ENCODE measurements at regions not wholly inside any gene's neighbourhood (a gene's known extent, or its start where the extent isn't known, plus 50 kb on each side); places are given as distances from the start of the nearest gene placed in this dataset.

- H3K9me3 Mint-ChIP-seq = no peaks in the 10 kb centered on the region
- no peak for ATAC-seq
- peaks cover 6% of the 10 kb centered on the region for H3K27me3 Mint-ChIP-seq (ENCODE audit: low read depth)
These were observed 674.5 kb downstream of the BRD1 start for GRCh38 chr22:49152939-49153770.

GRCh38 chr22:49152127-49152938 is 675.3 kb downstream of the BRD1 start:
- Mint-ChIP-seq H3K4me1 (ENCODE audit: low read depth) (no peaks in the 10 kb centered on the region), H3K36me3 (ENCODE audit: insufficient read depth) (no peaks in the 10 kb centered on the region), H3K4me3 (no peak overlapping the region), H3K9me3 (no peaks in the 10 kb centered on the region), H3K27me3 (ENCODE audit: low read depth) (peaks cover 6% of the 10 kb centered on the region)
- DNase-seq (no peak), ATAC-seq (no peak)

More at GRCh38 chr22:49152939-49153770, 674.5 kb downstream of the BRD1 start:
- H3K36me3 Mint-ChIP-seq (ENCODE audit: insufficient read depth) = no peaks in the 10 kb centered on the region
- no peak overlapping the region for H3K4me3 Mint-ChIP-seq
- DNase-seq = no peak
- H3K4me1 Mint-ChIP-seq (ENCODE audit: low read depth) = no peaks in the 10 kb centered on the region

GRCh38 chr22:49151256-49152126 is 676.2 kb downstream of the BRD1 start:
- DNase-seq (no peak), ATAC-seq (no peak)
- Mint-ChIP-seq H3K9me3 (no peaks in the 10 kb centered on the region), H3K4me3 (no peak overlapping the region), H3K36me3 (ENCODE audit: insufficient read depth) (no peaks in the 10 kb centered on the region), H3K27me3 (ENCODE audit: low read depth) (peaks cover 6% of the 10 kb centered on the region), H3K4me1 (ENCODE audit: low read depth) (no peaks in the 10 kb centered on the region)

- peaks cover 6% of the 10 kb centered on the region for H3K27me3 Mint-ChIP-seq (ENCODE audit: low read depth)
- ATAC-seq (no peak), DNase-seq (no peak)
- no peaks in the 10 kb centered on the region for H3K4me1 Mint-ChIP-seq (ENCODE audit: low read depth)
- no peaks in the 10 kb centered on the region for H3K36me3 Mint-ChIP-seq (ENCODE audit: insufficient read depth)
- H3K9me3 Mint-ChIP-seq = no peaks in the 10 kb centered on the region
- H3K4me3 Mint-ChIP-seq = no peak overlapping the region
These were observed 676.9 kb downstream of the BRD1 start for GRCh38 chr22:49150801-49151221.

- Mint-ChIP-seq H3K4me1 (ENCODE audit: low read depth) (no peaks in the 10 kb centered on the region), H3K9me3 (no peaks in the 10 kb centered on the region), H3K4me3 (no peak overlapping the region), H3K36me3 (ENCODE audit: insufficient read depth) (no peaks in the 10 kb centered on the region), H3K27me3 (ENCODE audit: low read depth) (peaks cover 6% of the 10 kb centered on the region)
- DNase-seq (no peak), ATAC-seq (no peak)
These were observed 677.7 kb downstream of the BRD1 start for GRCh38 chr22:49149721-49150608.

GRCh38 chr22:49148895-49149418 is 678.7 kb downstream of the BRD1 start:
- Mint-ChIP-seq H3K4me1 (ENCODE audit: low read depth) (no peaks in the 10 kb centered on the region), H3K27me3 (ENCODE audit: low read depth) (peaks cover 6% of the 10 kb centered on the region), H3K36me3 (ENCODE audit: insufficient read depth) (no peaks in the 10 kb centered on the region), H3K4me3 (no peak overlapping the region), H3K9me3 (no peaks in the 10 kb centered on the region)
- no peak for DNase-seq
- no peak for ATAC-seq

- H3K27me3 Mint-ChIP-seq (ENCODE audit: low read depth) = peaks cover 6% of the 10 kb centered on the region
- ATAC-seq (no peak), DNase-seq (no peak)
- no peaks in the 10 kb centered on the region for H3K4me1 Mint-ChIP-seq (ENCODE audit: low read depth)
- no peak overlapping the region for H3K4me3 Mint-ChIP-seq
- no peaks in the 10 kb centered on the region for H3K36me3 Mint-ChIP-seq (ENCODE audit: insufficient read depth)
- no peaks in the 10 kb centered on the region for H3K9me3 Mint-ChIP-seq
These were observed 680.0 kb downstream of the BRD1 start for GRCh38 chr22:49147617-49148175.

GRCh38 chr22:49147171-49147570 is 680.5 kb downstream of the BRD1 start:
- DNase-seq (no peak), ATAC-seq (no peak)
- peaks cover 6% of the 10 kb centered on the region for H3K27me3 Mint-ChIP-seq (ENCODE audit: low read depth)
- H3K9me3 Mint-ChIP-seq = no peaks in the 10 kb centered on the region
- H3K36me3 Mint-ChIP-seq (ENCODE audit: insufficient read depth) = no peaks in the 10 kb centered on the region
- H3K4me3 Mint-ChIP-seq = no peak overlapping the region
- H3K4me1 Mint-ChIP-seq (ENCODE audit: low read depth) = no peaks in the 10 kb centered on the region

- Mint-ChIP-seq H3K9me3 (no peaks in the 10 kb centered on the region), H3K36me3 (ENCODE audit: insufficient read depth) (no peaks in the 10 kb centered on the region), H3K4me1 (ENCODE audit: low read depth) (no peaks in the 10 kb centered on the region), H3K4me3 (no peak overlapping the region), H3K27me3 (ENCODE audit: low read depth) (peaks cover 7% of the 10 kb centered on the region)
- DNase-seq = no peak
- ATAC-seq = no peak
These were observed 681.2 kb downstream of the BRD1 start for GRCh38 chr22:49146511-49146910.

GRCh38 chr22:49143812-49144211 is 683.9 kb downstream of the BRD1 start:
- ATAC-seq (no peak), DNase-seq (no peak)
- no peaks in the 10 kb centered on the region for H3K36me3 Mint-ChIP-seq (ENCODE audit: insufficient read depth)
- peaks cover 12% of the 10 kb centered on the region for H3K27me3 Mint-ChIP-seq (ENCODE audit: low read depth)
- H3K4me1 Mint-ChIP-seq (ENCODE audit: low read depth) = no peaks in the 10 kb centered on the region
- H3K9me3 Mint-ChIP-seq = no peaks in the 10 kb centered on the region
- H3K4me3 Mint-ChIP-seq = no peak overlapping the region

- DNase-seq = no peak
- Mint-ChIP-seq H3K4me3 (no peak overlapping the region), H3K27me3 (ENCODE audit: low read depth) (peaks cover 15% of the 10 kb centered on the region), H3K9me3 (no peaks in the 10 kb centered on the region), H3K36me3 (ENCODE audit: insufficient read depth) (no peaks in the 10 kb centered on the region), H3K4me1 (ENCODE audit: low read depth) (no peaks in the 10 kb centered on the region)
- ATAC-seq = no peak
These were observed 684.8 kb downstream of the BRD1 start for GRCh38 chr22:49142891-49143290.

GRCh38 chr22:49142296-49142695 is 685.4 kb downstream of the BRD1 start:
- no peak for DNase-seq
- peaks cover 14% of the 10 kb centered on the region for H3K27me3 Mint-ChIP-seq (ENCODE audit: low read depth)
- H3K4me3 Mint-ChIP-seq = no peak overlapping the region
- ATAC-seq = no peak
- no peaks in the 10 kb centered on the region for H3K9me3 Mint-ChIP-seq
- no peaks in the 10 kb centered on the region for H3K4me1 Mint-ChIP-seq (ENCODE audit: low read depth)
- no peaks in the 10 kb centered on the region for H3K36me3 Mint-ChIP-seq (ENCODE audit: insufficient read depth)

- no peak for DNase-seq
- Mint-ChIP-seq H3K4me3 (no peak overlapping the region), H3K27me3 (ENCODE audit: low read depth) (peaks cover 14% of the 10 kb centered on the region), H3K36me3 (ENCODE audit: insufficient read depth) (no peaks in the 10 kb centered on the region), H3K9me3 (no peaks in the 10 kb centered on the region), H3K4me1 (ENCODE audit: low read depth) (no peaks in the 10 kb centered on the region)
- no peak for ATAC-seq
These were observed 685.9 kb downstream of the BRD1 start for GRCh38 chr22:49141761-49142160.
